K562 (cell line): ENCODE measurements at regions not wholly inside any gene's neighbourhood (a gene's known extent, or its start where the extent isn't known, plus 50 kb on each side); places are given as distances from the start of the nearest gene placed in this dataset.

ENCODE experiments used
- ATAC-seq: fragments of 200-7000 bp; cut with Tn5 transposase; 3 replicates; pipeline ENCODE4 v1.9.1; 2020; ENCODE audit warnings: moderate library complexity
- BruUV-seq: library from RNA; stranded (reverse); fragments of 400-500 nt; replicated peaks from 2 replicates; lab custom pipeline; 2021; lab: Mats Ljungman, UMichigan
- CTCF ChIA-PET: fragments of 300-600 bp; formaldehyde crosslinking; extraction: SDS; loops from one replicate; lab custom pipeline; 2021; ENCODE audit warnings: low intra/inter-chr PET ratio; lab: Yijun Ruan, JAX
- POLR2A ChIA-PET: fragments of 300-600, 350-650 bp; sonication (Branson Sonifier 250); formaldehyde crosslinking; extraction: SDS; loops from one replicate; lab custom pipeline; 2021; ENCODE audit warnings: antibody characterized with exemption, inconsistent platforms; lab: Yijun Ruan, JAX
- DNase-seq, 4 experiments: peaks; one replicate each; pipeline versions ENCODE4 v3.0.0 to v3.0.0-alpha.2; 2011 to 2018; ENCODE audit warnings: low spot score in 3 of 4, mixed read lengths in 3 of 4; ENCODE audit errors: extremely low read depth in 1 of 4
- FAIRE-seq: peaks from 2 replicates; lab custom pipeline; 2011; peaks lifted over from hg19 to GRCh38; lab: Jason Lieb, UNC
- H2AFZ ChIP-seq: 2 replicates; pipeline ENCODE4 v1.6.0; 2011; ENCODE audit warnings: low read depth, low read length, control low read depth, inconsistent platforms
- H3K27ac ChIP-seq: fragments of 200-600 bp; 3 replicates; pipeline ENCODE4 v1.8.0; 2011; ENCODE audit warnings: low read depth, mild to moderate bottlenecking, control low read depth, inconsistent platforms, low read length, moderate library complexity, mixed read lengths; ENCODE audit errors: extremely low read depth
- H3K27me3 ChIP-seq, 2 experiments: fragments of 300-600 bp in 1 of 2; 2 replicates in 1 of 2; 3 replicates in 1 of 2; pipeline versions ENCODE4 v1.6.0 to v1.8.0; 2011; ENCODE audit warnings: inconsistent platforms in 2 of 2, low read length in 2 of 2, mild to moderate bottlenecking in 1 of 2, mixed read lengths in 1 of 2, moderate library complexity in 1 of 2; ENCODE audit not compliant: control insufficient read depth in 2 of 2, insufficient read depth in 2 of 2
- H3K36me3 ChIP-seq: fragments of 300-600 bp; 3 replicates; pipeline ENCODE4 v1.8.0; 2011; ENCODE audit warnings: mild to moderate bottlenecking, low read length, inconsistent platforms; ENCODE audit not compliant: control insufficient read depth, insufficient read depth
- H3K4me1 ChIP-seq, 2 experiments: fragments of 200-600 bp in 1 of 2; replicated peaks in 1 of 2; 2 replicates in 1 of 2; 3 replicates in 1 of 2; pipeline versions ENCODE4 v1.5.1 to v1.8.0; 2011; ENCODE audit warnings: inconsistent platforms in 2 of 2, low read length in 2 of 2, mild to moderate bottlenecking in 1 of 2, mixed read lengths in 1 of 2, moderate library complexity in 1 of 2; ENCODE audit not compliant: control insufficient read depth in 2 of 2, insufficient read depth in 2 of 2
- H3K4me2 ChIP-seq: 2 replicates; pipeline ENCODE4 v1.6.1; 2011; ENCODE audit warnings: low read length, control low read depth, inconsistent platforms, mixed read lengths; ENCODE audit not compliant: insufficient read depth
- H3K4me3 ChIP-seq: fragments of 200-600 bp; sonication (generic), shearing (Covaris generic); 2 replicates; pipeline ENCODE4 v1.5.1; 2016; ENCODE audit warnings: control low read depth, inconsistent platforms
- H3K79me2 ChIP-seq: fragments of 200-600 bp; 3 replicates; pipeline ENCODE4 v1.8.0; 2011; ENCODE audit warnings: low read length, inconsistent platforms; ENCODE audit not compliant: control insufficient read depth, insufficient read depth
- H3K9ac ChIP-seq, 2 experiments: 2 replicates each; pipeline versions ENCODE4 v1.6.0 to v1.6.1; 2011; ENCODE audit warnings: low read depth in 2 of 2, low read length in 2 of 2, control low read depth in 1 of 2, inconsistent platforms in 1 of 2, mild to moderate bottlenecking in 1 of 2, mixed read lengths in 1 of 2; ENCODE audit not compliant: insufficient read depth in 1 of 2
- H3K9me1 ChIP-seq: one replicate; pipeline ENCODE4 v1.6.0; 2011; ENCODE audit warnings: inconsistent platforms, mild to moderate bottlenecking, low read length, moderate library complexity; ENCODE audit not compliant: control insufficient read depth, insufficient read depth
- H3K9me3 ChIP-seq: replicated peaks from 2 replicates; pipeline ENCODE4 v1.5.1; 2011; ENCODE audit warnings: low read depth, low read length, inconsistent platforms; ENCODE audit not compliant: control insufficient read depth, insufficient read depth
- H4K20me1 ChIP-seq: replicated peaks from 2 replicates; pipeline ENCODE4 v1.6.1; 2011; ENCODE audit warnings: low read length, inconsistent platforms, mixed read lengths; ENCODE audit not compliant: control insufficient read depth, insufficient read depth
- CBFA2T2 ChIP-seq: fragments of 450-650 bp; conservative IDR thresholded peaks from 2 replicates; pipeline ENCODE4 v1.6.1; 2017; ENCODE audit warnings: mild to moderate bottlenecking
- CREB3L1 ChIP-seq: fragments of 450-650 bp; IDR thresholded peaks from 2 replicates; pipeline ENCODE4 v1.6.1; 2014; ENCODE audit warnings: low read depth, mild to moderate bottlenecking, moderate library complexity, borderline replicate concordance
- CXXC5 ChIP-seq: fragments of 250-450 bp; sonication (Bioruptor Pico); IDR thresholded peaks from 2 replicates; pipeline ENCODE4 v1.8.0; 2022; ENCODE audit warnings: inconsistent platforms, mild to moderate bottlenecking, moderate library complexity
- HIVEP1 ChIP-seq: fragments of 250-450 bp; sonication (Bioruptor Pico); IDR thresholded peaks from 2 replicates; pipeline ENCODE4 v1.4.0; 2020; ENCODE audit warnings: mild to moderate bottlenecking
- MYNN ChIP-seq, 2 experiments: sonication (generic); formaldehyde crosslinking in 1 of 2; IDR thresholded peaks; 2 replicates each; pipeline versions ENCODE4 v1.5.0 to v1.6.1; 2016 to 2020; ENCODE audit warnings: antibody characterized with exemption in 1 of 2, missing genetic modification reagents in 1 of 2
- RFX1 ChIP-seq: fragments of 450-650 bp; IDR thresholded peaks from 2 replicates; pipeline ENCODE4 v1.6.1; 2016; ENCODE audit warnings: mild to moderate bottlenecking, moderate library complexity
- SAFB ChIP-seq: fragments of 200-400 bp; formaldehyde crosslinking; IDR thresholded peaks from 2 replicates; pipeline ENCODE4 v1.6.1; 2017; ENCODE audit warnings: low read depth, low read length, borderline replicate concordance
- TEAD1 ChIP-seq, 2 experiments: fragments of 450-650 bp in 1 of 2; sonication (generic) in 1 of 2; formaldehyde crosslinking; IDR thresholded peaks; 2 replicates each; pipeline versions ENCODE4 v1.4.0 to v1.8.0; 2020 to 2022; ENCODE audit warnings: mild to moderate bottlenecking in 2 of 2, missing genetic modification reagents in 1 of 2
- WGBS: fragments of 100-300 bp; shearing (Covaris generic); methylation state at CpG from one replicate; pipeline ENCODE4 v1.1.6; 2016; ENCODE audit warnings: low coverage, mixed read lengths; ENCODE audit not compliant: insufficient coverage; ENCODE audit errors: missing lambda C conversion rate; 5-methylcytosine and 5-hydroxymethylcytosine counted together
- in situ Hi-C: fragments of 300-500 bp; cut with MboI; formaldehyde crosslinking; loops from 4 replicates; pipeline ENCODE4 v1.15.0; 2018; ENCODE audit warnings: inconsistent platforms, mixed read lengths
- intact Hi-C: fragments of 100-400 bp; cut with micrococcal nuclease; formaldehyde crosslinking; loops from 2 replicates; pipeline ENCODE4 v1.14.2; 2022
- TF ChIP-seq, protein P1 (sequence below), 2 experiments: fragments of 450-650 bp in 1 of 2; sonication (generic) in 1 of 2; formaldehyde crosslinking; conservative IDR thresholded peaks; 2 replicates each; pipeline versions ENCODE4 v1.4.0 to v1.8.1; 2020 to 2022; ENCODE audit warnings: mild to moderate bottlenecking in 1 of 2, missing genetic modification reagents in 1 of 2
- TF ChIP-seq, protein P2 (sequence below): fragments of 450-650 bp; formaldehyde crosslinking; IDR thresholded peaks from 2 replicates; pipeline ENCODE4 v1.4.0; 2020; ENCODE audit warnings: mild to moderate bottlenecking, moderate library complexity

DNA sequence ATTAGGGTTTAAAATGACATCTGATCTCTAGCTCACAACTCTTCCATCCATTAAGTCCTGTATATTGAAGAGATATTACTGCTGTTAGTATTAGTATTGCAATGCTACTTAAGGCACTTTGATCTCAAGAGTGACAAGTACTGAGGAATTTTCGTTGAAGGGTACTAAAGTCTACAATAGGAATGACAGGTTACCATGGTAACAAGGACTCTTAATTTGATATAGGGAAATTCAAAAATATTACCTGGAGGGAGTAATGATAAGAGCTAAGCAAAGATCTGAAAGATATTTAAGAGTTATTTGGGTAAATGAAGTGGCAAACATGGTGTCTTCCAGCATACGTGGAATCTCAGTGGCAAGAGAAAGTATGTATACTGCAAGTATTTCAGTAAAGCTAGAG is 518.0 kb upstream of the SLC35B3 start:
- no peaks in the 10 kb centered on the region for H4K20me1 ChIP-seq
- H3K27me3 ChIP-seq, result no peaks in the 10 kb centered on the region
- TF ChIP-seq RFX1, result peak; percentile 83
- TF ChIP-seq CREB3L1, result no peak
- TF ChIP-seq HIVEP1 (CRISPR knock-in tag), result no peak
- TF ChIP-seq, protein P1, sequence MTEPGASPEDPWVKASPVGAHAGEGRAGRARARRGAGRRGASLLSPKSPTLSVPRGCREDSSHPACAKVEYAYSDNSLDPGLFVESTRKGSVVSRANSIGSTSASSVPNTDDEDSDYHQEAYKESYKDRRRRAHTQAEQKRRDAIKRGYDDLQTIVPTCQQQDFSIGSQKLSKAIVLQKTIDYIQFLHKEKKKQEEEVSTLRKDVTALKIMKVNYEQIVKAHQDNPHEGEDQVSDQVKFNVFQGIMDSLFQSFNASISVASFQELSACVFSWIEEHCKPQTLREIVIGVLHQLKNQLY (CRISPR knock-in tag; conservative IDR thresholded peaks at IDR 0.05), result no peak
- TF ChIP-seq CXXC5 (CRISPR knock-in tag), result no peak
- TF ChIP-seq SAFB, result no peak
- TF ChIP-seq, protein P2, sequence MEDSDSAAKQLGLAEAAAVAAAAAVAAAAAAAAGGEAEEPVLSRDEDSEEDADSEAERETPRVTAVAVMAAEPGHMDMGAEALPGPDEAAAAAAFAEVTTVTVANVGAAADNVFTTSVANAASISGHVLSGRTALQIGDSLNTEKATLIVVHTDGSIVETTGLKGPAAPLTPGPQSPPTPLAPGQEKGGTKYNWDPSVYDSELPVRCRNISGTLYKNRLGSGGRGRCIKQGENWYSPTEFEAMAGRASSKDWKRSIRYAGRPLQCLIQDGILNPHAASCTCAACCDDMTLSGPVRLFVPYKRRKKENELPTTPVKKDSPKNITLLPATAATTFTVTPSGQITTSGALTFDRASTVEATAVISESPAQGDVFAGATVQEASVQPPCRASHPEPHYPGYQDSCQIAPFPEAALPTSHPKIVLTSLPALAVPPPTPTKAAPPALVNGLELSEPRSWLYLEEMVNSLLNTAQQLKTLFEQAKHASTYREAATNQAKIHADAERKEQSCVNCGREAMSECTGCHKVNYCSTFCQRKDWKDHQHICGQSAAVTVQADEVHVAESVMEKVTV (CRISPR knock-in tag), result no peak
- TF ChIP-seq CBFA2T2, result no peak
- TF ChIP-seq MYNN (IDR thresholded peaks at IDR 0.05), result peak; percentile 81
- TF ChIP-seq MYNN (CRISPR knock-in tag; IDR thresholded peaks at IDR 0.05), result no peak
- TF ChIP-seq TEAD1 (CRISPR knock-in tag; IDR thresholded peaks at IDR 0.05), result no peak
- BruUV-seq, result no TSS peak
- H3K4me1 ChIP-seq, result no peaks in the 10 kb centered on the region
- FAIRE-seq (no peak), ATAC-seq (no peak), DNase-seq (no peak)
- no peak overlapping the region for H3K9ac ChIP-seq
- WGBS, result 2% methylated on average over 2 of the region's 2 CpGs
- POLR2A ChIA-PET, result no interaction called here
- no peaks in the 10 kb centered on the region for H3K9me3 ChIP-seq
- H3K27ac ChIP-seq, result no peak overlapping the region
- intact Hi-C loops, result no loop called here
- in situ Hi-C loops, result no loop called here
- CTCF ChIA-PET, result no interaction called here
- no peak overlapping the region for H3K4me2 ChIP-seq
- H2AFZ ChIP-seq, result no peak overlapping the region
- no peak overlapping the region for H3K4me3 ChIP-seq
- H3K36me3 ChIP-seq, result no peaks in the 10 kb centered on the region
- no peaks in the 10 kb centered on the region for H3K9me1 ChIP-seq
- no peaks in the 10 kb centered on the region for H3K79me2 ChIP-seq
